ENCODE measurements at regions not wholly inside any gene's neighbourhood (a gene's known extent, or its start where the extent isn't known, plus 50 kb on each side); places are given as distances from the start of the nearest gene placed in this dataset.

- RAD21 ChIA-PET (ENCODE audit: low non-redundant PET in 1 of 2, low total read pairs in 2 of 2, uncharacterized antibody in 2 of 2, unreplicated experiment in 2 of 2): no interaction called here
- Histone ChIP-seq H3K4me2 (ENCODE audit: low read length) (no peak overlapping the region), H3K9ac (ENCODE audit: low read length) (no peak overlapping the region), H3K27me3 (ENCODE audit: insufficient read depth, low read length) (no peaks in the 10 kb centered on the region), H3K9me2 (ENCODE audit: insufficient read depth) (no peaks in the 10 kb centered on the region), H3K9me3 (ENCODE audit: control insufficient read depth in 1 of 2, insufficient read depth in 1 of 2, low read depth in 1 of 2, low read length in 2 of 2) (no peaks in the 10 kb centered on the region), H3K79me2 (ENCODE audit: insufficient read depth, low read length) (no peaks in the 10 kb centered on the region), H3K4me3 (replicated peaks in 1 of 2; ENCODE audit: low read depth in 1 of 2, low read length in 2 of 2) (no peak overlapping the region), H3K4me1 (ENCODE audit: control insufficient read depth in 1 of 2, insufficient read depth in 2 of 2, low read length in 2 of 2) (no peaks in the 10 kb centered on the region), H3K27ac (ENCODE audit: low read depth, low read length) (no peak overlapping the region), H2AFZ (ENCODE audit: low read depth, low read length, poor library complexity, severe bottlenecking) (no peak overlapping the region), H4K20me1 (ENCODE audit: insufficient read depth) (no peaks in the 10 kb centered on the region), H3K36me3 (ENCODE audit: control insufficient read depth in 1 of 2, insufficient read depth in 2 of 2, low read length in 2 of 2) (no peaks in the 10 kb centered on the region)
- intact Hi-C loops (cut with micrococcal nuclease): no loop called here
- CTCF ChIA-PET: no interaction called here
- BruUV-seq (replicated peaks): no TSS peak
- TF ChIP-seq FOSL1 (IDR thresholded peaks at IDR 0.05; ENCODE audit: low read depth): no peak
- ATAC-seq: no peak
- no peak for DNase-seq (ENCODE audit: low read depth, low spot score)
- POLR2A ChIA-PET: no interaction called here
Measured at GRCh38 chr4:12579172-12579571, 905.0 kb downstream of the RAB28 start.

DNA sequence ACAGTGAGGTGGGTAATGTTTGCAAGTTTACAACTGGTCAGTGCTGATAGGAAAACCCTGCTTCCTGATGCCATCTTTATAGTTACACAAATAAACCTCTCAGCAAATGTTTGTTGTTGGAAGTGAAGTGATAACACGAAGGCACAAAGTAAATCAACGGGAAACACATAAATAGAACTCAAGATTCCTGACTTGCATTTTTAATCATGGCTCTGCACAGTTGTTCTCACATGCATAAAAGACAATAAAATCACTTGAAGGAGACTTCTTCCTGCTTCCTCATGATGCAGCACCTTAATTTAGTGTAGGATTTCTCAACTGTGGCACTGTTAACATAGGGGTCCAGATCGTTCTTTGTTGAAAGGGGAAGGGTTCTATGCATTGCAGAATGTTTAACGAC is 907.7 kb downstream of the RAB28 start:
- H3K4me3 ChIP-seq (replicated peaks in 1 of 2; ENCODE audit: low read depth in 1 of 2, low read length in 2 of 2): no peak overlapping the region
- DNase-seq (ENCODE audit: low read depth, low spot score) (no peak), ATAC-seq (no peak)
- H3K36me3 ChIP-seq (ENCODE audit: control insufficient read depth in 1 of 2, insufficient read depth in 2 of 2, low read length in 2 of 2): no peaks in the 10 kb centered on the region
- no peaks in the 10 kb centered on the region for H3K9me3 ChIP-seq (ENCODE audit: control insufficient read depth in 1 of 2, insufficient read depth in 1 of 2, low read depth in 1 of 2, low read length in 2 of 2)
- no peak overlapping the region for H3K4me2 ChIP-seq (ENCODE audit: low read length)
- H3K9ac ChIP-seq (ENCODE audit: low read length): no peak overlapping the region
- no peaks in the 10 kb centered on the region for H3K79me2 ChIP-seq (ENCODE audit: insufficient read depth, low read length)
- H3K27me3 ChIP-seq (ENCODE audit: insufficient read depth, low read length): no peaks in the 10 kb centered on the region
- no TSS peak for BruUV-seq (replicated peaks)
- ChIA-PET CTCF (no interaction called here), POLR2A (no interaction called here), RAD21 (ENCODE audit: low non-redundant PET in 1 of 2, low total read pairs in 2 of 2, uncharacterized antibody in 2 of 2, unreplicated experiment in 2 of 2) (no interaction called here)
- TF ChIP-seq EZH2phosphoT487 (IDR thresholded peaks at IDR 0.05; ENCODE audit: borderline replicate concordance) (no peak), FOSL1 (IDR thresholded peaks at IDR 0.05; ENCODE audit: low read depth) (no peak), MAX (IDR thresholded peaks at IDR 0.05) (no peak), RAD21 (IDR thresholded peaks at IDR 0.05; ENCODE audit: low read depth) (no peak), ZNF274 (IDR thresholded peaks at IDR 0.05; ENCODE audit: low read depth, low read length) (no peak), TCF7L2 (IDR thresholded peaks at IDR 0.05; ENCODE audit: borderline replicate concordance, extremely low read depth, insufficient read depth, insufficient read length) (no peak), CTCF (IDR thresholded peaks at IDR 0.05 in 2 of 3, conservative IDR thresholded peaks at IDR 0.05 in 1 of 3; ENCODE audit: borderline replicate concordance in 1 of 3, insufficient read depth in 1 of 3, low read depth in 2 of 3, low read length in 2 of 3) (no peak), REST (IDR thresholded peaks at IDR 0.05; ENCODE audit: low read depth) (no peak), POLR2AphosphoS5 (IDR thresholded peaks at IDR 0.05; ENCODE audit: low read depth, low read length) (no peak), ELF1 (IDR thresholded peaks at IDR 0.05; ENCODE audit: borderline replicate concordance, low read depth) (no peak), ZFX (IDR thresholded peaks at IDR 0.05) (no peak), POLR2A (IDR thresholded peaks at IDR 0.05; ENCODE audit: borderline replicate concordance, extremely low read depth, insufficient read depth, insufficient read length) (no peak), EGR1 (IDR thresholded peaks at IDR 0.05; ENCODE audit: low read depth) (no peak)
- TF ChIP-seq, protein P1, sequence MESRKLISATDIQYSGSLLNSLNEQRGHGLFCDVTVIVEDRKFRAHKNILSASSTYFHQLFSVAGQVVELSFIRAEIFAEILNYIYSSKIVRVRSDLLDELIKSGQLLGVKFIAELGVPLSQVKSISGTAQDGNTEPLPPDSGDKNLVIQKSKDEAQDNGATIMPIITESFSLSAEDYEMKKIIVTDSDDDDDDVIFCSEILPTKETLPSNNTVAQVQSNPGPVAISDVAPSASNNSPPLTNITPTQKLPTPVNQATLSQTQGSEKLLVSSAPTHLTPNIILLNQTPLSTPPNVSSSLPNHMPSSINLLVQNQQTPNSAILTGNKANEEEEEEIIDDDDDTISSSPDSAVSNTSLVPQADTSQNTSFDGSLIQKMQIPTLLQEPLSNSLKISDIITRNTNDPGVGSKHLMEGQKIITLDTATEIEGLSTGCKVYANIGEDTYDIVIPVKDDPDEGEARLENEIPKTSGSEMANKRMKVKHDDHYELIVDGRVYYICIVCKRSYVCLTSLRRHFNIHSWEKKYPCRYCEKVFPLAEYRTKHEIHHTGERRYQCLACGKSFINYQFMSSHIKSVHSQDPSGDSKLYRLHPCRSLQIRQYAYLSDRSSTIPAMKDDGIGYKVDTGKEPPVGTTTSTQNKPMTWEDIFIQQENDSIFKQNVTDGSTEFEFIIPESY (IDR thresholded peaks at IDR 0.05; ENCODE audit: extremely low read depth, insufficient replicate concordance, low read length): no peak
- H2AFZ ChIP-seq (ENCODE audit: low read depth, low read length, poor library complexity, severe bottlenecking): no peak overlapping the region
- no peaks in the 10 kb centered on the region for H4K20me1 ChIP-seq (ENCODE audit: insufficient read depth)
- H3K27ac ChIP-seq (ENCODE audit: low read depth, low read length): no peak overlapping the region
- intact Hi-C loops (cut with micrococcal nuclease): no loop called here
- H3K4me1 ChIP-seq (ENCODE audit: control insufficient read depth in 1 of 2, insufficient read depth in 2 of 2, low read length in 2 of 2): no peaks in the 10 kb centered on the region
- H3K9me2 ChIP-seq (ENCODE audit: insufficient read depth): no peaks in the 10 kb centered on the region
